DND-41 (cell line): ENCODE measurements at regions not wholly inside any gene's neighbourhood (a gene's known extent, or its start where the extent isn't known, plus 50 kb on each side); places are given as distances from the start of the nearest gene placed in this dataset.

Experiments
- ATAC-seq: fragments of 200-7000 bp; cut with Tn5 transposase; 3 replicates; pipeline ENCODE4 v1.9.1; 2021; ENCODE audit warnings: low read depth; ENCODE audit not compliant: insufficient read depth
- DNase-seq: peaks from one replicate; pipeline ENCODE4 v3.0.0-alpha.2; 2020
- H2AFZ ChIP-seq: 2 replicates; pipeline ENCODE4 v1.6.0; 2012; ENCODE audit warnings: low read depth, low read length
- H3K27ac ChIP-seq: 2 replicates; pipeline ENCODE4 v1.5.1; 2012; ENCODE audit warnings: low read length, inconsistent platforms
- H3K27me3 ChIP-seq: fragments of 200-600 bp; sonication (generic); 2 replicates; pipeline ENCODE4 v1.6.0; 2012; ENCODE audit warnings: low read length, mild to moderate bottlenecking, inconsistent platforms; ENCODE audit not compliant: insufficient read depth, poor library complexity
- H3K36me3 ChIP-seq: 2 replicates; pipeline ENCODE4 v1.5.1; 2012; ENCODE audit warnings: low read length, inconsistent platforms; ENCODE audit not compliant: insufficient read depth
- H3K4me1 ChIP-seq: 2 replicates; pipeline ENCODE4 v1.5.1; 2012; ENCODE audit warnings: mild to moderate bottlenecking, low read length; ENCODE audit not compliant: insufficient read depth
- H3K4me2 ChIP-seq: 2 replicates; pipeline ENCODE4 v1.6.0; 2012; ENCODE audit warnings: mild to moderate bottlenecking, moderate library complexity, low read length, inconsistent platforms; ENCODE audit not compliant: insufficient read depth
- H3K4me3 ChIP-seq, 2 experiments: fragments of 200-600 bp in 1 of 2; shearing (Covaris generic) in 1 of 2; 2 replicates each; pipeline ENCODE4 v1.5.1; 2012 to 2016; ENCODE audit warnings: inconsistent platforms in 2 of 2, low read length in 2 of 2, mild to moderate bottlenecking in 2 of 2, low read depth in 1 of 2, moderate library complexity in 1 of 2
- H3K79me2 ChIP-seq: 2 replicates; pipeline ENCODE4 v1.6.0; 2012; ENCODE audit warnings: low read length, inconsistent platforms; ENCODE audit not compliant: insufficient read depth
- H3K9ac ChIP-seq: 2 replicates; pipeline ENCODE4 v1.6.0; 2012; ENCODE audit warnings: low read depth, mild to moderate bottlenecking, inconsistent platforms, low read length, moderate library complexity
- H3K9me3 ChIP-seq: 2 replicates; pipeline ENCODE4 v1.5.1; 2012; ENCODE audit warnings: low read length, moderate library complexity, mild to moderate bottlenecking, inconsistent platforms; ENCODE audit not compliant: insufficient read depth, severe bottlenecking
- H4K20me1 ChIP-seq: 2 replicates; pipeline ENCODE4 v1.6.0; 2012; ENCODE audit warnings: low read length; ENCODE audit not compliant: insufficient read depth
- EZH2 ChIP-seq: IDR thresholded peaks from 3 replicates; pipeline ENCODE4 v1.6.1; 2012; ENCODE audit warnings: borderline replicate concordance, low read depth, mild to moderate bottlenecking, moderate library complexity, low read length, inconsistent platforms; ENCODE audit not compliant: severe bottlenecking
- TF ChIP-seq, protein P1 (sequence below): IDR thresholded peaks from 2 replicates; pipeline ENCODE4 v1.5.1; 2012; ENCODE audit warnings: borderline replicate concordance, low read length, moderate library complexity, mild to moderate bottlenecking; ENCODE audit not compliant: poor library complexity, severe bottlenecking; ENCODE audit errors: extremely low read depth

DNA sequence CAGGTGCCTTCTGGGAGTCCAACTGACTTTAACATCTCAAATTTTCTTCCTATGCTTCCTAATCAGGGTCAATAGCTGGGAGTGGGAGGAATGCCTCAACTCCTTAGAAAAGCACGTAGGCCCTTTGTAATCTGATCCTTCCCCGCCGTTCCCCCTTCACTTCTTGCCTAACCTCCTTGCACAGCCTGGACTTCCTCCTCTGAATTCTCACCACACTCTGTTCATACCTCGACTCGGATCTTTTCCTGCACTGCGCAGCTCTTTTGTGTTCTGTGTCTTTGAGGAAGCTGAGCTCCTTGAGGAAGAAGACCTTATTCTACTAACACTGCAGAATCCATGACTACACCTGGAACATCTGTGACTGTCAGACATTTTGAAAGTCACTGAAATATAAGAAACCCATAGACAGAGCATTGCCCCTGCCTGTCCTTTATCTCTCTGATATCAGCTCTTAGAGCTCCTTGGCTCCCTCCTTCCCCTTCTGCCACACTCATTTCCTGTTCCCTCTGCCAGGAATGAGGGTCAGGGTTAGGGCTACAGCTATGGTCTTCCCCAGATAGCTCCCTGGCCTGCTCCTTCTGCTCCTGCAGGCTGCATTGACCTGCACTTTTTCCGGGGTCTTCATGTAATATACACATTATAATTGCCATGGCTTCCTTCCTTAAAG, 140.2 kb upstream of the LDB2 start:
- Histone ChIP-seq H3K27ac (no peak overlapping the region), H3K4me2 (no peak overlapping the region)
- ATAC-seq: no peak

DNA sequence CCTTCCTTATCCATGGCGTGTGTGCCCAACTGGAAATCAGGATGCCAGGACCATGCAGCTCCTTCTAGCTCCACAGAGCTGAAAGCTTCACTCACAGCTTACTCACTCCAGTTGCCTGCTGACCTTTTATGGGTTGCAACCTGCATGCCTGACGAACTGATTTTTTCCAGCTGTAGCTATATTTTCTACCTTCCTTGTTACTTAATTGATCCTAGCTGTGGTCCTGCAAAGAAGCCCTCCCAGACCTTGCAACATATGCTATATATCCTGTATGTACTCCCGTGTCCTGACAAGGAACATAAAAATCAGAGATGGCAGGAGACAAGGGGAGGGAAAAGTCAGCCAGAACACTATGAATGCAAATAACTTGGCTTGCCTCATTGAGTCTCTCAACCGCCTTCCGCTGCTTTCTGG, 135.3 kb upstream of the LDB2 start:
- H4K20me1 ChIP-seq: no peaks in the 10 kb centered on the region
- H2AFZ ChIP-seq: no peak overlapping the region
- DNase-seq (no peak), ATAC-seq (no peak)
- no peak overlapping the region for H3K4me2 ChIP-seq
- no peaks in the 10 kb centered on the region for H3K36me3 ChIP-seq
- no peak overlapping the region for H3K27ac ChIP-seq
- no peaks in the 10 kb centered on the region for H3K4me1 ChIP-seq
- no peak overlapping the region for H3K9ac ChIP-seq
- no peaks in the 10 kb centered on the region for H3K79me2 ChIP-seq
- no peak for TF ChIP-seq EZH2
- TF ChIP-seq, protein P1, sequence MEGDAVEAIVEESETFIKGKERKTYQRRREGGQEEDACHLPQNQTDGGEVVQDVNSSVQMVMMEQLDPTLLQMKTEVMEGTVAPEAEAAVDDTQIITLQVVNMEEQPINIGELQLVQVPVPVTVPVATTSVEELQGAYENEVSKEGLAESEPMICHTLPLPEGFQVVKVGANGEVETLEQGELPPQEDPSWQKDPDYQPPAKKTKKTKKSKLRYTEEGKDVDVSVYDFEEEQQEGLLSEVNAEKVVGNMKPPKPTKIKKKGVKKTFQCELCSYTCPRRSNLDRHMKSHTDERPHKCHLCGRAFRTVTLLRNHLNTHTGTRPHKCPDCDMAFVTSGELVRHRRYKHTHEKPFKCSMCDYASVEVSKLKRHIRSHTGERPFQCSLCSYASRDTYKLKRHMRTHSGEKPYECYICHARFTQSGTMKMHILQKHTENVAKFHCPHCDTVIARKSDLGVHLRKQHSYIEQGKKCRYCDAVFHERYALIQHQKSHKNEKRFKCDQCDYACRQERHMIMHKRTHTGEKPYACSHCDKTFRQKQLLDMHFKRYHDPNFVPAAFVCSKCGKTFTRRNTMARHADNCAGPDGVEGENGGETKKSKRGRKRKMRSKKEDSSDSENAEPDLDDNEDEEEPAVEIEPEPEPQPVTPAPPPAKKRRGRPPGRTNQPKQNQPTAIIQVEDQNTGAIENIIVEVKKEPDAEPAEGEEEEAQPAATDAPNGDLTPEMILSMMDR: no peak
- no peak overlapping the region for H3K4me3 ChIP-seq
- H3K27me3 ChIP-seq: no peaks in the 10 kb centered on the region
- no peaks in the 10 kb centered on the region for H3K9me3 ChIP-seq

More for the DNA sequence above, 140.2 kb upstream of the LDB2 start:
- H3K36me3 ChIP-seq: no peaks in the 10 kb centered on the region
- TF ChIP-seq EZH2: no peak
- TF ChIP-seq, protein P1: no peak
- no peaks in the 10 kb centered on the region for H3K4me1 ChIP-seq
- no peaks in the 10 kb centered on the region for H4K20me1 ChIP-seq
- no peak overlapping the region for H2AFZ ChIP-seq
- no peaks in the 10 kb centered on the region for H3K27me3 ChIP-seq
- no peaks in the 10 kb centered on the region for H3K79me2 ChIP-seq
- H3K9ac ChIP-seq: no peak overlapping the region
- no peak overlapping the region for H3K4me3 ChIP-seq
- H3K9me3 ChIP-seq: no peaks in the 10 kb centered on the region
- DNase-seq: no peak

GRCh38 chr4:17033025-17033767, 134.8 kb upstream of the LDB2 start:
- H3K27me3 ChIP-seq: no peaks in the 10 kb centered on the region
- no peaks in the 10 kb centered on the region for H4K20me1 ChIP-seq
- no peak overlapping the region for H2AFZ ChIP-seq
- H3K4me1 ChIP-seq: no peaks in the 10 kb centered on the region
- no peak overlapping the region for H3K9ac ChIP-seq
- no peaks in the 10 kb centered on the region for H3K79me2 ChIP-seq
- ATAC-seq: no peak
- H3K4me3 ChIP-seq: no peak overlapping the region
- no peak overlapping the region for H3K27ac ChIP-seq
- TF ChIP-seq, protein P1: no peak
- no peak for TF ChIP-seq EZH2
- H3K36me3 ChIP-seq: no peaks in the 10 kb centered on the region
- H3K9me3 ChIP-seq: no peaks in the 10 kb centered on the region
- no peak for DNase-seq
- no peak overlapping the region for H3K4me2 ChIP-seq
